Activated CD4-positive, alpha-beta T cell treated with anti-CD3 and anti-CD28 coated beads, Interleukin-10, Interleukin-2, amounts not matched to agents 100 ng/mL and 50 ng/mL, durations not matched to agents 16 hours and 8 hours (primary cell): ENCODE measurements at regions not wholly inside any gene's neighbourhood (a gene's known extent, or its start where the extent isn't known, plus 50 kb on each side); places are given as distances from the start of the nearest gene placed in this dataset.

ENCODE experiments used
- DNase-seq: peaks from one replicate; pipeline ENCODE4 v3.0.0-alpha.2; 2020

- DNase-seq, result no peak
These were observed 241.1 kb upstream of the MMADHC start for GRCh38 chr2:149828520-149829210.

- DNase-seq, result no peak
These were observed 240.1 kb upstream of the MMADHC start for GRCh38 chr2:149827585-149828126.

- no peak for DNase-seq
These were observed 239.0 kb upstream of the MMADHC start for GRCh38 chr2:149826471-149827125.

- DNase-seq, result no peak
These were observed 237.9 kb upstream of the MMADHC start for GRCh38 chr2:149825473-149825872.

- no peak for DNase-seq
These were observed 236.6 kb upstream of the MMADHC start for GRCh38 chr2:149824136-149824535.

- no peak for DNase-seq
These were observed 231.9 kb upstream of the MMADHC start for GRCh38 chr2:149819356-149819957.

- no peak for DNase-seq
These were observed 229.4 kb upstream of the MMADHC start for GRCh38 chr2:149816756-149817551.

GRCh38 chr2:149815941-149816340 lies 228.4 kb upstream of the MMADHC start:
- no peak for DNase-seq

GRCh38 chr2:149814901-149815300 lies 227.3 kb upstream of the MMADHC start:
- no peak for DNase-seq

GRCh38 chr2:149814049-149814448 lies 226.5 kb upstream of the MMADHC start:
- no peak for DNase-seq

GRCh38 chr2:149808556-149808955 lies 221.0 kb upstream of the MMADHC start:
- DNase-seq, result no peak

GRCh38 chr2:149806651-149807050 lies 219.1 kb upstream of the MMADHC start:
- DNase-seq, result no peak

GRCh38 chr2:149800624-149801542 lies 213.3 kb upstream of the MMADHC start:
- DNase-seq, result no peak

GRCh38 chr2:149799013-149799705 lies 211.6 kb upstream of the MMADHC start:
- no peak for DNase-seq

- DNase-seq, result no peak
These were observed 209.5 kb upstream of the MMADHC start for GRCh38 chr2:149797030-149797429.

- no peak for DNase-seq
These were observed 202.0 kb upstream of the MMADHC start for GRCh38 chr2:149789549-149789948.

GRCh38 chr2:149787206-149787605 lies 199.6 kb upstream of the MMADHC start:
- DNase-seq, result no peak

GRCh38 chr2:149783284-149783683 lies 195.7 kb upstream of the MMADHC start:
- DNase-seq, result no peak

- DNase-seq, result no peak
These were observed 195.0 kb upstream of the MMADHC start for GRCh38 chr2:149782572-149782971.

GRCh38 chr2:149781263-149781808 lies 193.8 kb upstream of the MMADHC start:
- no peak for DNase-seq

- DNase-seq, result no peak
These were observed 185.4 kb upstream of the MMADHC start for GRCh38 chr2:149773006-149773405.
